ENCODE measurements at regions not wholly inside any gene's neighbourhood (a gene's known extent, or its start where the extent isn't known, plus 50 kb on each side); places are given as distances from the start of the nearest gene placed in this dataset.

DNA sequence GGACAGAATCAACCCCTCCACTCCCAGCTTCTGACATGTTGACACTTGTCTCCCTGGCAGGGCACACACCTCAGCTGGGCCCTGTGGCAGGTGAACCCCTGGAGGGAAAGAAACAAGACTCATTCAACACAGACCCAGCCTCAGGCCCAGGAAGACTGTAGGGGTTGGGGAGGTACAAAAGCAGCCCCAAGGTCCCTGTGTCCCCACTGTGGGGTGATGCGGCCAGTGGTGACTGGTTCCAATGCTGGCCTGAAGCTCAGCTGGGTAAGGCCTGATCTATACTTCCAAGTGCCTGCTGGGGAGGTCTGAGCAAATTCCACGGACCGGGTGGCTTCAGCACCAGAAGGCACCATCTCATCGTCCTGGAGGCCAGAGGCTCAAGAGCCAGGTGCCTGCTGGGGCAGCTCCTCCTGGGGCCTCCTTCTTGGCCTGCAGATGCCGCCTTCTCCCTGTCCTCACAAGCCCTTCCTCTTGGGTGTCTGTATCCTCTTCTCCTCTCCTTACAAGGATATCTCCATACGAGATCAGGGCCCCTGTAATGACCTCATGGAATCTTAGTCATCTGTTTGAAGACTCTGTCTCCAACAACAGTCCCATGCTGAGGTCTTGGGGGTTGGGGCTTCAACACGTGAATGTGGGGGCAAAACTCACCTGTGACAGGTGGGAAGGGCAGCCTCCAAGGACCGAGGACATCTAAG is 1492.1 kb downstream of the BRD1 start:
- Histone ChIP-seq H3K9me3 (ENCODE audit: control insufficient read depth, insufficient read depth, low read length) (no peaks in the 10 kb centered on the region), H4K20me1 (ENCODE audit: control insufficient read depth, insufficient read depth, low read depth, low read length) (no peaks in the 10 kb centered on the region), H3K4me3 (ENCODE audit: low read length) (no peak overlapping the region), H3K27ac (ENCODE audit: low read depth, low read length) (no peak overlapping the region), H3K9me2 (replicated peaks; ENCODE audit: control insufficient read depth, low read length) (no peaks in the 10 kb centered on the region), H3K4me2 (ENCODE audit: low read length) (no peak overlapping the region), H3F3A (ENCODE audit: control insufficient read depth, insufficient read depth) (no peaks in the 10 kb centered on the region), H3K4me1 (ENCODE audit: control insufficient read depth, low read length) (no peaks in the 10 kb centered on the region), H3K27me3 (ENCODE audit: control insufficient read depth, low read length) (no peaks in the 10 kb centered on the region), H3K36me3 (ENCODE audit: control insufficient read depth, low read length) (no peaks in the 10 kb centered on the region), H3K79me2 (ENCODE audit: control insufficient read depth, low read length) (no peaks in the 10 kb centered on the region)
- no peak for TF ChIP-seq EZH2phosphoT487 (IDR thresholded peaks at IDR 0.05; ENCODE audit: borderline replicate concordance, low read length)
- TF ChIP-seq, protein P1, sequence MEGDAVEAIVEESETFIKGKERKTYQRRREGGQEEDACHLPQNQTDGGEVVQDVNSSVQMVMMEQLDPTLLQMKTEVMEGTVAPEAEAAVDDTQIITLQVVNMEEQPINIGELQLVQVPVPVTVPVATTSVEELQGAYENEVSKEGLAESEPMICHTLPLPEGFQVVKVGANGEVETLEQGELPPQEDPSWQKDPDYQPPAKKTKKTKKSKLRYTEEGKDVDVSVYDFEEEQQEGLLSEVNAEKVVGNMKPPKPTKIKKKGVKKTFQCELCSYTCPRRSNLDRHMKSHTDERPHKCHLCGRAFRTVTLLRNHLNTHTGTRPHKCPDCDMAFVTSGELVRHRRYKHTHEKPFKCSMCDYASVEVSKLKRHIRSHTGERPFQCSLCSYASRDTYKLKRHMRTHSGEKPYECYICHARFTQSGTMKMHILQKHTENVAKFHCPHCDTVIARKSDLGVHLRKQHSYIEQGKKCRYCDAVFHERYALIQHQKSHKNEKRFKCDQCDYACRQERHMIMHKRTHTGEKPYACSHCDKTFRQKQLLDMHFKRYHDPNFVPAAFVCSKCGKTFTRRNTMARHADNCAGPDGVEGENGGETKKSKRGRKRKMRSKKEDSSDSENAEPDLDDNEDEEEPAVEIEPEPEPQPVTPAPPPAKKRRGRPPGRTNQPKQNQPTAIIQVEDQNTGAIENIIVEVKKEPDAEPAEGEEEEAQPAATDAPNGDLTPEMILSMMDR (IDR thresholded peaks at IDR 0.05; ENCODE audit: low read depth, low read length, poor library complexity, severe bottlenecking): no peak

DNA sequence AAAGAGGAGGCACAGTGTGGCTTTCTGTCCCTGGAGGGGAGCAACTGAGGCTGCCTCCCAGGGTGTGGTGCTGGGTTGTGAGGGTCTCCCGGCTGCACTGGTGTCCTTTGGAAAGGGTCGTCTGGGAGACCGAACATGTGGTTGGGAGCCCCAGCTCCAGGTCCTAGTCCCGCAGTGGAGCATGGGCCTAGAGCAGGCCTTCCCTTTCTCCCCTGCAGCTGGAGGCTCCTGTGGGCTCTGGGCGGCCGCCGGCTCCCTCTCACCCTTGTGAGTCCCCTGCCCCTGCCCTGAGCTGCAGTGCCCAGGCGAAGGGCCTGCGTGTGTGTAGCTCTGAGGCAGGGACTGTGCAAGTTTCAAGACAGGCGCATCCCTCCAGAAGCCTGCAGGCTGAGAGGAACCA is 1492.7 kb downstream of the BRD1 start:
- Histone ChIP-seq H3K27me3 (ENCODE audit: control insufficient read depth, low read length) (no peaks in the 10 kb centered on the region), H3K4me2 (ENCODE audit: low read length) (no peak overlapping the region), H3K4me3 (ENCODE audit: low read length) (no peak overlapping the region), H4K20me1 (ENCODE audit: control insufficient read depth, insufficient read depth, low read depth, low read length) (no peaks in the 10 kb centered on the region), H3K4me1 (ENCODE audit: control insufficient read depth, low read length) (no peaks in the 10 kb centered on the region), H3K9me3 (ENCODE audit: control insufficient read depth, insufficient read depth, low read length) (no peaks in the 10 kb centered on the region), H3K27ac (ENCODE audit: low read depth, low read length) (no peak overlapping the region), H3K36me3 (ENCODE audit: control insufficient read depth, low read length) (no peaks in the 10 kb centered on the region), H3F3A (ENCODE audit: control insufficient read depth, insufficient read depth) (no peaks in the 10 kb centered on the region), H3K9me2 (replicated peaks; ENCODE audit: control insufficient read depth, low read length) (no peaks in the 10 kb centered on the region), H3K79me2 (ENCODE audit: control insufficient read depth, low read length) (no peaks in the 10 kb centered on the region)
- TF ChIP-seq, protein P1 (IDR thresholded peaks at IDR 0.05; ENCODE audit: low read depth, low read length, poor library complexity, severe bottlenecking): no peak
- TF ChIP-seq EZH2phosphoT487 (IDR thresholded peaks at IDR 0.05; ENCODE audit: borderline replicate concordance, low read length): no peak

DNA sequence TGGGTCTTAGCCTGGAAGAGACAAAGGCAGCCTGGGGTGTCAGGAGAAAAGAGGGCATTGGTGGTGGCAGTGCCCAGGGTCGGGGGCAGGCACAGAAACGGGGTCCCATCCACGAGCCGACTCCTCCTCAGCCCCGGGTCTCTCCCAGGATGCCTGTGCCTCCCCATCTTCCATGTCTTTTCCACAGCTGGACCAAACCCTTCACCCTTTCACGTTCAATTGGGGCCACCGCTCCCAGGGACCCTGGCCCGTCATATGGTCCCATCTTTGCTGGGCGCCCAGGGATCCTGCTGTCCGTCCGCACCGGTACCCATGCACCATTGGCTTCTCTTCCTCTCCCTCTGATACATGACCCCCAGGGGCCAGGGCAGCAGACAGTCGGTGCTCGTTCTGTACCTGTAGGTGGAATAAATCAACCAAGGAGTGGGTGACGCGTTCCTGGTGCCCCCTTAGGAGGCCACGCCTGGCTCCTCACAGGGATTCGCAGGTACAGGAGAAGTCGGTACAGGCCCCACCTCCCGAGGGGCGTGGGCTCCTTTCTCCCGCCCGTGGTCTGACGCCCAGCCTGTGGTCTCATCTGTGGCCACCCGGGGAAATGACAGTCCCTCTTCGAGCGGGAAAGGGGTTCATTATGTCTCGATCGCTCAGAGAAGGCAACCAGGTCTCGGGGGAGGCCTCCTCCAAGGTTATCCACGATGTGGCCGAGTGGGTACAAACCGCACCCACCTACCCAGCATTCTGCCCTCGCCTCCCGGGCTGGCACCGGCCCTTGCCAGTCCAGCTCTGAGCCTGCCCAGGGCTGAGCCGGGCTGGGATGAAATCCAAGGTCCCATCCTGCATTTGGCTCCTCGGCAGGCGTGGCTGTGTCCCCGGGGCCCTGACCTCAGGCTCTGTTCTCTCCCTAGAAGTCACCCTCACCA is 1493.6 kb downstream of the BRD1 start:
- Histone ChIP-seq H3K9me2 (replicated peaks; ENCODE audit: control insufficient read depth, low read length) (no peaks in the 10 kb centered on the region), H3K27me3 (ENCODE audit: control insufficient read depth, low read length) (no peaks in the 10 kb centered on the region), H3K79me2 (ENCODE audit: control insufficient read depth, low read length) (no peaks in the 10 kb centered on the region), H4K20me1 (ENCODE audit: control insufficient read depth, insufficient read depth, low read depth, low read length) (no peaks in the 10 kb centered on the region), H3K4me2 (ENCODE audit: low read length) (no peak overlapping the region), H3K4me3 (ENCODE audit: low read length) (no peak overlapping the region), H3K9me3 (ENCODE audit: control insufficient read depth, insufficient read depth, low read length) (no peaks in the 10 kb centered on the region), H3K27ac (ENCODE audit: low read depth, low read length) (no peak overlapping the region), H3F3A (ENCODE audit: control insufficient read depth, insufficient read depth) (no peaks in the 10 kb centered on the region), H3K36me3 (ENCODE audit: control insufficient read depth, low read length) (no peaks in the 10 kb centered on the region), H3K4me1 (ENCODE audit: control insufficient read depth, low read length) (no peaks in the 10 kb centered on the region)
- TF ChIP-seq, protein P1 (IDR thresholded peaks at IDR 0.05; ENCODE audit: low read depth, low read length, poor library complexity, severe bottlenecking): no peak
- no peak for TF ChIP-seq EZH2phosphoT487 (IDR thresholded peaks at IDR 0.05; ENCODE audit: borderline replicate concordance, low read length)
